ENCODE measurements at regions not wholly inside any gene's neighbourhood (a gene's known extent, or its start where the extent isn't known, plus 50 kb on each side); places are given as distances from the start of the nearest gene placed in this dataset.

GRCh38 chr5:133739181-133739780 is 126.9 kb upstream of the FSTL4 start:
- ATAC-seq (no peak), DNase-seq (ENCODE audit: missing footprints) (no peak)
- intact Hi-C loops (cut with DNase I): no loop called here

- DNase-seq (ENCODE audit: missing footprints): no peak
- no peak for ATAC-seq
These were observed 125.9 kb upstream of the FSTL4 start for GRCh38 chr5:133738271-133738670.

GRCh38 chr5:133736512-133736911 is 124.2 kb upstream of the FSTL4 start:
- intact Hi-C loops (cut with DNase I): no loop called here
- no peak for DNase-seq (ENCODE audit: missing footprints)
- ATAC-seq: no peak

More at GRCh38 chr5:133738271-133738670, 125.9 kb upstream of the FSTL4 start:
- intact Hi-C loops (cut with DNase I): no loop called here

GRCh38 chr5:133735346-133735745 is 123.0 kb upstream of the FSTL4 start:
- DNase-seq (ENCODE audit: missing footprints) (no peak), ATAC-seq (no peak)
- intact Hi-C loops (cut with DNase I): no loop called here

GRCh38 chr5:133734916-133735315 is 122.6 kb upstream of the FSTL4 start:
- DNase-seq (ENCODE audit: missing footprints) (no peak), ATAC-seq (no peak)
- intact Hi-C loops (cut with DNase I): no loop called here

- no peak for DNase-seq (ENCODE audit: missing footprints)
- ATAC-seq: no peak
- intact Hi-C loops (cut with DNase I): no loop called here
These were observed 120.2 kb upstream of the FSTL4 start for GRCh38 chr5:133732536-133732935.

GRCh38 chr5:133731951-133732350 is 119.6 kb upstream of the FSTL4 start:
- intact Hi-C loops (cut with DNase I): no loop called here
- ATAC-seq (no peak), DNase-seq (ENCODE audit: missing footprints) (no peak)

- no peak for DNase-seq (ENCODE audit: missing footprints)
- intact Hi-C loops (cut with DNase I): no loop called here
- ATAC-seq: no peak
These were observed 118.5 kb upstream of the FSTL4 start for GRCh38 chr5:133730866-133731265.

- intact Hi-C loops (cut with DNase I): no loop called here
- ATAC-seq (no peak), DNase-seq (ENCODE audit: missing footprints) (no peak)
These were observed 118.0 kb upstream of the FSTL4 start for GRCh38 chr5:133730346-133730745.

GRCh38 chr5:133729800-133730199 is 117.5 kb upstream of the FSTL4 start:
- intact Hi-C loops (cut with DNase I): no loop called here
- no peak for ATAC-seq
- DNase-seq (ENCODE audit: missing footprints): no peak

- ATAC-seq (no peak), DNase-seq (ENCODE audit: missing footprints) (no peak)
- intact Hi-C loops (cut with DNase I): no loop called here
These were observed 116.1 kb upstream of the FSTL4 start for GRCh38 chr5:133728475-133728874.

- DNase-seq (ENCODE audit: missing footprints): no peak
- ATAC-seq: no peak
- intact Hi-C loops (cut with DNase I): no loop called here
These were observed 115.3 kb upstream of the FSTL4 start for GRCh38 chr5:133727636-133728035.

- ATAC-seq (no peak), DNase-seq (ENCODE audit: missing footprints) (no peak)
- intact Hi-C loops (cut with DNase I): no loop called here
These were observed 111.5 kb upstream of the FSTL4 start for GRCh38 chr5:133723651-133724366.

- intact Hi-C loops (cut with DNase I): no loop called here
- DNase-seq (ENCODE audit: missing footprints) (no peak), ATAC-seq (no peak)
These were observed 110.8 kb upstream of the FSTL4 start for GRCh38 chr5:133723126-133723525.

GRCh38 chr5:133721365-133721764 is 109.0 kb upstream of the FSTL4 start:
- DNase-seq (ENCODE audit: missing footprints) (no peak), ATAC-seq (no peak)
- intact Hi-C loops (cut with DNase I): no loop called here

- intact Hi-C loops (cut with DNase I): no loop called here
- DNase-seq (ENCODE audit: missing footprints) (no peak), ATAC-seq (no peak)
These were observed 106.1 kb upstream of the FSTL4 start for GRCh38 chr5:133718457-133718856.

GRCh38 chr5:133716532-133717183 is 104.3 kb upstream of the FSTL4 start:
- DNase-seq (ENCODE audit: missing footprints): no peak
- ATAC-seq: no peak
- intact Hi-C loops (cut with DNase I): no loop called here

GRCh38 chr5:133715616-133716015 is 103.3 kb upstream of the FSTL4 start:
- no peak for ATAC-seq
- intact Hi-C loops (cut with DNase I): no loop called here

GRCh38 chr5:133715216-133715615 is 102.9 kb upstream of the FSTL4 start:
- intact Hi-C loops (cut with DNase I): no loop called here
- DNase-seq (ENCODE audit: missing footprints): no peak
- no peak for ATAC-seq

More at GRCh38 chr5:133715616-133716015, 103.3 kb upstream of the FSTL4 start:
- no peak for DNase-seq (ENCODE audit: missing footprints)

Measured in Right ventricle myocardium inferior (tissue), 1 donor.